Stimulated activated CD8-positive, alpha-beta memory T cell treated with anti-CD3 and anti-CD28 coated beads, Interleukin-2, amount 100 ng/mL, for 48 hours (primary cell): ENCODE measurements at regions not wholly inside any gene's neighbourhood (a gene's known extent, or its start where the extent isn't known, plus 50 kb on each side); places are given as distances from the start of the nearest gene placed in this dataset.
"Not testable (repeated sequence)": the region's sequence is repeated elsewhere in the genome, so short reads cannot be mapped to it uniquely, and the experiment has no call there.

Experiments used
- DNase-seq, 2 donors: peaks; one replicate each; pipeline ENCODE4 v3.0.0-alpha.2; 2020; ENCODE audit warnings: low read depth in 2 of 2

- DNase-seq = no peak
Observed at GRCh38 chr18:2111456-2111855, 459.8 kb downstream of the METTL4 start.

- no peak for DNase-seq
Observed at GRCh38 chr18:2112435-2113045, 458.8 kb downstream of the METTL4 start.

- no peak for DNase-seq
Observed at GRCh38 chr18:2114289-2114688, 457.0 kb downstream of the METTL4 start.

- DNase-seq = no peak
Observed at GRCh38 chr18:2114765-2115164, 456.5 kb downstream of the METTL4 start.

- DNase-seq = no peak
Observed at GRCh38 chr18:2121224-2121623, 450.1 kb downstream of the METTL4 start.

- no peak for DNase-seq
Observed at GRCh38 chr18:2123077-2123476, 448.2 kb downstream of the METTL4 start.

- DNase-seq = no peak
Observed at GRCh38 chr18:2134364-2134763, 436.9 kb downstream of the METTL4 start.

- no peak for DNase-seq
Observed at GRCh38 chr18:2135309-2135708, 436.0 kb downstream of the METTL4 start.

GRCh38 chr18:2138552-2138951 lies 432.8 kb downstream of the METTL4 start:
- DNase-seq = no peak

- DNase-seq = no peak
Observed at GRCh38 chr18:2139691-2140090, 431.6 kb downstream of the METTL4 start.

GRCh38 chr18:2143636-2144035 lies 427.7 kb downstream of the METTL4 start:
- no peak for DNase-seq

- DNase-seq = no peak
Observed at GRCh38 chr18:2144811-2145210, 426.5 kb downstream of the METTL4 start.

GRCh38 chr18:2146092-2146491 lies 425.2 kb downstream of the METTL4 start:
- DNase-seq = no peak

- DNase-seq = no peak
Observed at GRCh38 chr18:2146754-2147153, 424.6 kb downstream of the METTL4 start.

- no peak for DNase-seq
Observed at GRCh38 chr18:2147476-2148230, 423.7 kb downstream of the METTL4 start.

- DNase-seq = no peak
Observed at GRCh38 chr18:2148823-2149222, 422.5 kb downstream of the METTL4 start.

- DNase-seq = no peak
Observed at GRCh38 chr18:2150566-2150965, 420.7 kb downstream of the METTL4 start.

- DNase-seq = no peak
Observed at GRCh38 chr18:2154278-2154677, 417.0 kb downstream of the METTL4 start.

GRCh38 chr18:2164644-2165550 lies 406.4 kb downstream of the METTL4 start:
- no peak for DNase-seq

- DNase-seq = not testable (repeated sequence)
Observed at GRCh38 chr18:2166876-2167275, 404.4 kb downstream of the METTL4 start.

GRCh38 chr18:2168022-2168421 lies 403.3 kb downstream of the METTL4 start:
- no peak for DNase-seq

GRCh38 chr18:2169656-2170055 lies 401.6 kb downstream of the METTL4 start:
- no peak for DNase-seq
